Heart right ventricle (tissue), 16 donors: ENCODE measurements at regions not wholly inside any gene's neighbourhood (a gene's known extent, or its start where the extent isn't known, plus 50 kb on each side); places are given as distances from the start of the nearest gene placed in this dataset.

Experiments
- ATAC-seq, 8 donors: fragments of 200-7000 bp; cut with Tn5 transposase; one replicate each; pipeline ENCODE4 v1.9.1; 2020; ENCODE audit warnings: mild to moderate bottlenecking in 8 of 8, moderate library complexity in 8 of 8, moderate number of reproducible peaks in 1 of 8
- DNase-seq, 2 donors: peaks; one replicate each; pipeline ENCODE4 v3.0.0-alpha.2; 2020
- H3K27ac ChIP-seq, 10 donors: fragments of 200-600 bp; sonication (generic) in 2 of 10; one replicate each; pipeline versions ENCODE4 v1.5.0 to v1.8.0; 2020 to 2022; ENCODE audit warnings: mild to moderate bottlenecking in 3 of 10
- H3K27me3 ChIP-seq, 7 donors: fragments of 200-600 bp; one replicate each; pipeline ENCODE4 v1.8.0; 2021 to 2022; ENCODE audit warnings: mild to moderate bottlenecking in 2 of 7
- H3K36me3 ChIP-seq, 9 donors: fragments of 200-600 bp; sonication (generic) in 1 of 9; one replicate each; pipeline versions ENCODE4 v1.5.0 to v1.8.0; 2020 to 2022; ENCODE audit warnings: mild to moderate bottlenecking in 2 of 9
- H3K4me1 ChIP-seq, 9 donors: fragments of 200-600 bp; sonication (generic) in 1 of 9; one replicate each; pipeline versions ENCODE4 v1.5.0 to v1.8.0; 2020 to 2022; ENCODE audit warnings: mild to moderate bottlenecking in 4 of 9
- H3K4me3 ChIP-seq, 10 donors: fragments of 200-600 bp; sonication (generic) in 2 of 10; one replicate each; pipeline versions ENCODE4 v1.5.0 to v1.8.0; 2020 to 2022; ENCODE audit warnings: mild to moderate bottlenecking in 7 of 10, moderate library complexity in 2 of 10
- H3K9me3 ChIP-seq, 11 donors: fragments of 200-600 bp in 10 of 11; sonication (generic) in 2 of 11; one replicate each; pipeline versions ENCODE4 v1.5.0 to v1.8.0; 2013 to 2022; ENCODE audit warnings: mild to moderate bottlenecking in 2 of 11, control low read depth in 1 of 11, moderate library complexity in 1 of 11
- WGBS, 2 donors: extraction: QIAGEN DNeasy Blood & Tissue Kit; methylation state at CpG; one replicate each; pipeline ENCODE4 v1.1.7; 2013; ENCODE audit warnings: inconsistent platforms in 1 of 2; 5-methylcytosine and 5-hydroxymethylcytosine counted together
- intact Hi-C, 10 donors: fragments of 100-400 bp; cut with DNase I; formaldehyde crosslinking; loops; one replicate each; pipeline versions ENCODE4 v1.11.1 to v1.14.2; 2022
- TF ChIP-seq, protein P1 (sequence below), 9 donors: fragments of 200-600 bp; sonication (generic) in 2 of 9; IDR thresholded peaks; one replicate each; pipeline versions ENCODE4 v1.5.0 to v1.8.0; 2021 to 2022; ENCODE audit warnings: antibody characterized with exemption in 9 of 9, mild to moderate bottlenecking in 5 of 9, moderate library complexity in 1 of 9
- donor health status: Arrhythmogenic right ventricular cardiomyopathy.
- donor health status: ischemic (EF 13 %, LVEDD 7.1; RV severe dilation, severe dysfunction).
- donor health status: healthy with polysubstance abuse.
- donor health status: DM: no; HTN: yes; CAD: no.
- donor health status: DM: no; HTN: no; CAD: no.
- donor health status: ischemic (EF 25% LVEDD 6.9; RV normal size, moderate dysfunction).
- donor health status: ischemic (EF 25% LVEDD 5.7; RV mildly dilated, moderate dysfunction).
- donor health status: healthy.
- donor health status: DM: yes; HTN: yes; CAD: no.
- donor health status: Ischemic cardiomyopathy.
- donor health status: ischemic (EF 35%, LVEDD 5.7; RV mildly dilated, moderate dysfunction).
- donor health status: nonischemic (EF 11% LVEDD 7.7; RV severe dilation, severe dysfunction).
- donor health status: DM: yes; HTN: yes; CAD: no.
- donor health status: PGD.
- donor health status: ischemic (EF 29% LVEDD 5.4; RV normal size, mild dysfunction).
- donor health status: nonischemic (EF 23%, LVEDD 6.1; RV moderate dilation, normal function).

DNA sequence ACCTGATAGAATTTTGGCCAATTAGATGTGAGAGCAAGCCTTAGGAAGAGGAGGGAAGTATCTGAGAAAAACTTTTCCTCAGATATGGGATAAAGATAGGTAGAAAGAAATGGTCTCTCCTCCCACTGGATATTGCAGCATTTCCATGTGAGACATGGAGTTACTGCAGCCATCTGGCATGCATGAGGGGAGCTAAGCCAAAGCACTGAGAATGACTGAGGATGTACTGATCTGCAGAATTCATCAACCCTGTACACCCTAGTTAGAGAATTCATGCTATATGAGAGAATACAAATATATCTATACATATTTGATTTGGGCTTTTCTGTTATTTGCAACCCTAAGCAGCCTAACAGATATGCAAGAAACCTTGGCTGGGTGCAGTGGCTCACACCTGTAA is 52.5 kb upstream of the RPL34 start:
- no peak overlapping the region for H3K4me3 ChIP-seq
- H3K4me1 ChIP-seq = peaks cover 0 to 9% (median 0%) of the 10 kb centered on the region in 9 donors
- no peaks in the 10 kb centered on the region for H3K9me3 ChIP-seq
- DNase-seq (no peak), ATAC-seq (no peak)
- intact Hi-C loops = loop anchor here in 1 of 10 donors (10.0 kb wide), 1 partner anchor 403 kb away; the partner anchor contains the start of gene LEF1
- H3K27me3 ChIP-seq = peaks cover 0 to 11% (median 0%) of the 10 kb centered on the region in 7 donors
- H3K36me3 ChIP-seq = no peaks in the 10 kb centered on the region
- H3K27ac ChIP-seq = no peak overlapping the region
- TF ChIP-seq, protein P1, sequence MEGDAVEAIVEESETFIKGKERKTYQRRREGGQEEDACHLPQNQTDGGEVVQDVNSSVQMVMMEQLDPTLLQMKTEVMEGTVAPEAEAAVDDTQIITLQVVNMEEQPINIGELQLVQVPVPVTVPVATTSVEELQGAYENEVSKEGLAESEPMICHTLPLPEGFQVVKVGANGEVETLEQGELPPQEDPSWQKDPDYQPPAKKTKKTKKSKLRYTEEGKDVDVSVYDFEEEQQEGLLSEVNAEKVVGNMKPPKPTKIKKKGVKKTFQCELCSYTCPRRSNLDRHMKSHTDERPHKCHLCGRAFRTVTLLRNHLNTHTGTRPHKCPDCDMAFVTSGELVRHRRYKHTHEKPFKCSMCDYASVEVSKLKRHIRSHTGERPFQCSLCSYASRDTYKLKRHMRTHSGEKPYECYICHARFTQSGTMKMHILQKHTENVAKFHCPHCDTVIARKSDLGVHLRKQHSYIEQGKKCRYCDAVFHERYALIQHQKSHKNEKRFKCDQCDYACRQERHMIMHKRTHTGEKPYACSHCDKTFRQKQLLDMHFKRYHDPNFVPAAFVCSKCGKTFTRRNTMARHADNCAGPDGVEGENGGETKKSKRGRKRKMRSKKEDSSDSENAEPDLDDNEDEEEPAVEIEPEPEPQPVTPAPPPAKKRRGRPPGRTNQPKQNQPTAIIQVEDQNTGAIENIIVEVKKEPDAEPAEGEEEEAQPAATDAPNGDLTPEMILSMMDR (IDR thresholded peaks at IDR 0.05) = no peak

DNA sequence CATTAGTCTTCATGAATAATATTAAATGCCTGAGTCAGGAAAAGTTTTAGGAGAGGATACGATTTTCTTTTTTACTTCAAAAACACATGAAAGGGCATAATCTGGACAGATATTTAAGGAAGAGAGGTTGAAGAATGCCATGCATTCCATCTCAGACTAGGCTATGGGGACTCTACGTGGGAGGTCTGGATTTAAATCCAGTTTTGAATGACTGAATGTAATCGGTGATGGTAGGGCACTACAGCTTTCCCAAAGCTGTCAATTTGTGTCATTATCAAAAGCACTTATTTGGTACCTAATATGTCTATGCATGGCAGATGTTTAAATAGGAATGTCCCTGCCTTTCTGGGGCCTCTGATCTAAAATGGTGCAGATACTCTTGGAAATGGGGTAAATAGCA is 59.3 kb upstream of the RPL34 start:
- intact Hi-C loops = loop anchor here in 1 of 10 donors (10.0 kb wide), 1 partner anchor 396 kb away; the partner anchor contains the start of gene LEF1
- no peaks in the 10 kb centered on the region for H3K27me3 ChIP-seq
- no peaks in the 10 kb centered on the region for H3K9me3 ChIP-seq
- TF ChIP-seq, protein P1 (IDR thresholded peaks at IDR 0.05) = no peak
- 45 to 51% methylated on average over 3 of the region's 3 CpGs for WGBS, 2 donors
- peaks cover 0 to 28% (median 9%) of the 10 kb centered on the region in 9 donors for H3K4me1 ChIP-seq
- H3K27ac ChIP-seq = peak overlapping the region in 8 of 10 donors; percentile 35 to 78 (median 62)
- H3K36me3 ChIP-seq = no peaks in the 10 kb centered on the region
- H3K4me3 ChIP-seq = no peak overlapping the region
- ATAC-seq (no peak), DNase-seq (no peak)

DNA sequence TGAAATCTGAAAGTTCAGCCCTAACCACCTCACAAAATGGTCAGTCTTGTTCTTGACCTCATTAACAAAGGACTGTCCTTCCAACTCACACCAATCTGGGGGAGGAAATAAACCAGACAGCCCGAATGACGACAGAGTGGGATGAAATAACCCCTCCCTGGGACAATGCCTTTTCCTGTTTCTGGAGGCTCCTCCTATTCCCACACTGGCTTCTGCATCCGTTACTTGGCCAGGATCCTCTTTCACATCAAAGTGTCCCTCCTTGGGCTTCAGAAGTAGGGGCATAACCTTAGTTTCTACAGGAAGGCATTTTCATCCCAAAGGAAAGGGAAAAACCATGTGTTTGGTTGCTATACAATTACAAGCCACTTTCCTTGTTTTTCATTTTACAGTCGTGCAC is 59.8 kb upstream of the RPL34 start:
- ATAC-seq (peak; percentile 84 to 97 (median 90)), DNase-seq (peak in 1 of 2 donors; percentile 72)
- Histone ChIP-seq H3K36me3 (no peaks in the 10 kb centered on the region), H3K4me3 (no peak overlapping the region), H3K27ac (peak overlapping the region in 9 of 10 donors; percentile 35 to 78 (median 70)), H3K4me1 (peaks cover 0 to 28% (median 9%) of the 10 kb centered on the region in 9 donors), H3K9me3 (no peaks in the 10 kb centered on the region), H3K27me3 (no peaks in the 10 kb centered on the region)
- WGBS, 2 donors = 27 to 53% methylated on average over 4 of the region's 4 CpGs
- TF ChIP-seq, protein P1 (IDR thresholded peaks at IDR 0.05) = no peak
- intact Hi-C loops = loop anchor here in 1 of 10 donors (10.0 kb wide), 1 partner anchor 396 kb away; the partner anchor contains the start of gene LEF1

DNA sequence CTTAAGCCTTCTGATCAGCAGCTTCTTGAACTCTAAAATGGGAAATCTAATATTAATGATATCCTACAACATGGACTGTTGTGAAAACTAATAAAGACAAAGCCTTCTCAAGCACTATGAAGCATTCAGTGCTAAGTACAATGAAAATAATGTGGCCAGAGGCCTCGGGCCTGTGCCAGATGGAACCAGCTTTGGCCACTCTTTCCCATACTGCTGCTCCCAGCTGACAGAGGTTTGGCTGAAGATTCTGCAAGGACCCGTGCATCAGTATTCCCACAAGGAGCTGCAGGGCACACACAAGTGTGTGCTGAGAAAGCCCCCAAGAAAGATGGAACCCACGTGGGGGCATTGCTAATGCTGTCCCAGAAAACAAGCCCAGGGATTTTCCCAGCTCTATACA is 60.5 kb upstream of the RPL34 start:
- H3K9me3 ChIP-seq = no peaks in the 10 kb centered on the region
- intact Hi-C loops = loop anchor here in 1 of 10 donors (10.0 kb wide), 1 partner anchor 395 kb away; the partner anchor contains the start of gene LEF1
- no peaks in the 10 kb centered on the region for H3K36me3 ChIP-seq
- H3K4me3 ChIP-seq = no peak overlapping the region
- H3K27me3 ChIP-seq = no peaks in the 10 kb centered on the region
- 67 to 69% methylated on average over 3 of the region's 3 CpGs for WGBS, 2 donors
- ATAC-seq (peak in 1 of 8 donors; percentile 53), DNase-seq (no peak)
- TF ChIP-seq, protein P1 (IDR thresholded peaks at IDR 0.05) = no peak
- H3K27ac ChIP-seq = peak overlapping the region in 8 of 10 donors; percentile 35 to 78 (median 71)
- H3K4me1 ChIP-seq = peaks cover 0 to 28% (median 9%) of the 10 kb centered on the region in 9 donors
